BJ (cell line): ENCODE measurements at regions not wholly inside any gene's neighbourhood (a gene's known extent, or its start where the extent isn't known, plus 50 kb on each side); places are given as distances from the start of the nearest gene placed in this dataset.

ENCODE experiments used
- CTCF ChIA-PET: fragments of 350-600 bp; formaldehyde crosslinking; extraction: SDS; loops from one replicate; lab custom pipeline; 2021; ENCODE audit warnings: antibody characterized with exemption, inconsistent platforms; lab: Yijun Ruan, JAX
- POLR2A ChIA-PET: fragments of 300-600 bp; sonication (Branson Sonifier 250); formaldehyde crosslinking; extraction: SDS; loops from one replicate; lab custom pipeline; 2021; ENCODE audit warnings: antibody characterized with exemption; lab: Charles Lee
- DNase-seq: peaks from one replicate; pipeline ENCODE4 v3.0.0-alpha.2; 2011; ENCODE audit warnings: low read depth
- H3K27me3 ChIP-seq: 2 replicates; pipeline ENCODE4 v1.6.0; 2011; ENCODE audit warnings: low read length; ENCODE audit not compliant: control insufficient read depth, insufficient read depth
- H3K36me3 ChIP-seq: 2 replicates; pipeline ENCODE4 v1.5.1; 2011; ENCODE audit warnings: low read length; ENCODE audit not compliant: control insufficient read depth, insufficient read depth
- H3K4me3 ChIP-seq: 2 replicates; pipeline ENCODE4 v1.5.1; 2011; ENCODE audit warnings: low read depth, mild to moderate bottlenecking, control low read depth, low read length
- TF ChIP-seq, protein P1 (sequence below): IDR thresholded peaks from 2 replicates; pipeline ENCODE4 v1.5.1; 2011; ENCODE audit warnings: low read depth, mild to moderate bottlenecking, control low read depth, inconsistent platforms, low read length, moderate library complexity; ENCODE audit not compliant: insufficient read depth

DNA sequence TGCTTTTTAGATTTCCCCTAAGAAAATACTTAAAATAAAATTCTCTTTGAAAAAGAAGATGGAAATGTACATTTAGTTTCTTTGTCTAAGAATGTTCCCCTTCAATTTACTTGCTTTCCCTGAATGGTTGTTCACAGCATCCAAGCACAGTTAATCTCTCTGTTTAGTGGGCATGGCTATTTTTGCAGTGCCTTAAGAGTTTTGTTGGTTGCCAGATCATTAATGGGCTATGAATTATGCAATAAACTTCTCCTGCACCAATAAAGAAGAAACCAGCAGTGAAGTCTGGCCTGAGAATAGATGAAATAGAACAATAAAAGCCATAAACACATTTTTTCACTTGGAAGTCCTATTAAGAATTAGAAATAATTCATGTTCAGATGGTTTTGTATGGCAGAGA lies 980.4 kb upstream of the IGFBP7 start:
- POLR2A ChIA-PET: no interaction called here
- TF ChIP-seq, protein P1, sequence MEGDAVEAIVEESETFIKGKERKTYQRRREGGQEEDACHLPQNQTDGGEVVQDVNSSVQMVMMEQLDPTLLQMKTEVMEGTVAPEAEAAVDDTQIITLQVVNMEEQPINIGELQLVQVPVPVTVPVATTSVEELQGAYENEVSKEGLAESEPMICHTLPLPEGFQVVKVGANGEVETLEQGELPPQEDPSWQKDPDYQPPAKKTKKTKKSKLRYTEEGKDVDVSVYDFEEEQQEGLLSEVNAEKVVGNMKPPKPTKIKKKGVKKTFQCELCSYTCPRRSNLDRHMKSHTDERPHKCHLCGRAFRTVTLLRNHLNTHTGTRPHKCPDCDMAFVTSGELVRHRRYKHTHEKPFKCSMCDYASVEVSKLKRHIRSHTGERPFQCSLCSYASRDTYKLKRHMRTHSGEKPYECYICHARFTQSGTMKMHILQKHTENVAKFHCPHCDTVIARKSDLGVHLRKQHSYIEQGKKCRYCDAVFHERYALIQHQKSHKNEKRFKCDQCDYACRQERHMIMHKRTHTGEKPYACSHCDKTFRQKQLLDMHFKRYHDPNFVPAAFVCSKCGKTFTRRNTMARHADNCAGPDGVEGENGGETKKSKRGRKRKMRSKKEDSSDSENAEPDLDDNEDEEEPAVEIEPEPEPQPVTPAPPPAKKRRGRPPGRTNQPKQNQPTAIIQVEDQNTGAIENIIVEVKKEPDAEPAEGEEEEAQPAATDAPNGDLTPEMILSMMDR: no peak
- CTCF ChIA-PET: no interaction called here
- Histone ChIP-seq H3K36me3 (no peaks in the 10 kb centered on the region), H3K4me3 (no peak overlapping the region), H3K27me3 (no peaks in the 10 kb centered on the region)
- DNase-seq: no peak

DNA sequence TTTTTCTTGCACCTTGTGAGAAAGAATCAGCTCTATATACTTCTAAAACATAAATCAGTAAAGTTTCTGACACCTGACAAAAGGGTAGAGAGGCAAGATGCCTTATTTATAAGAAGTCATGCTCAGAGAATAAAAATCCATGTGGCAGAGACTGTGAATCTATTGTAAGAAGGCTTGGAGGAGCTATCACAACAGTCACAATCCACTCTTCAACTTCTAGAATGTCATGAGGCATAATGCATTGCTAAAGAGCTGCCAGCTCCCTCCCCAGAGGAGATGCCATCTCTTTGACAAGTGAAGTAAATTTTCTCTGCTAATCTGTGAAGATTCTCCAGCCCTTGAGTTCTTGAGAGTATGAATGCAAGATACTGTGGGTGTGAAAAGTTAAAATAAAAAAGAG lies 971.2 kb upstream of the IGFBP7 start:
- POLR2A ChIA-PET: no interaction called here

DNA sequence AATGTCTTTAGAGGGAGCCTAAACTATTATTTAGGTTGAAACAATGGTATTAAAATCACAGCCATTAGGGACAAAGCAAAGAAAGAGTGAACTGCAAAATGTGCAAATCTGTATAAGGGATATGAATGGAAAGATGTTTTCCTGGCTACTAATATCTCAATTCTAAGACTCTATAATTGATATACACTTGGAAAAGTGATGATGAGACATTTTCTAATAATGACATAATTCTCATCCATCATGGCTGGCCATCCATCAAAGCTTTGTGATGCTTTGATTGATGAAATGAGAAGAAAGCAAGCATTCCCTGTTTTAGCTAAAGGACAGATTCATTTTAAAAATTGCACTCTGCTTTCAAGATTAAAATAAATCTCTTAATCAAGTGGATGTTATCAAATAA lies 965.5 kb upstream of the IGFBP7 start:
- ChIA-PET POLR2A (no interaction called here), CTCF (no interaction called here)
- Histone ChIP-seq H3K4me3 (no peak overlapping the region), H3K36me3 (no peaks in the 10 kb centered on the region), H3K27me3 (no peaks in the 10 kb centered on the region)
- TF ChIP-seq, protein P1: no peak
- DNase-seq: no peak

More for the DNA sequence above, 971.2 kb upstream of the IGFBP7 start:
- no peaks in the 10 kb centered on the region for H3K27me3 ChIP-seq
- no peak overlapping the region for H3K4me3 ChIP-seq
- CTCF ChIA-PET: no interaction called here
- TF ChIP-seq, protein P1: no peak
- no peaks in the 10 kb centered on the region for H3K36me3 ChIP-seq
- DNase-seq: no peak

DNA sequence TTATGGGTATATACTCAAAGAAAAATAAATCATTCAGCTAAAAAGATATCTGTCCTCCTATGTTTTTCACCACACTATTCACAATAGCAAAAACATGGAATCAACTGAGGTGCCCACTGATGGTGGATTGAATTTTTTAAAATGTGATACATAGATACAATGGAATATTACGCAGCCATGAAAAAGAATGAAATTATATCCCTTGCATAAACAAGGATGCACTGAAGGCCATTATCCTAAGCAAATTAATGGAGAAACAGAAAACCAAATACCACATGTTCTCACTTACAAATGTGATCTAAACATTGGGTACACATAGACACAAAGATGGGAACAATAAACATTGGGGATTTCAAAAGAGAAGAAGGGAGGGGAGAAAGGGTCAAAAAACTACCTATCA lies 964.2 kb upstream of the IGFBP7 start:
- DNase-seq: no peak
- ChIA-PET POLR2A (no interaction called here), CTCF (no interaction called here)
- TF ChIP-seq, protein P1: no peak
- H3K27me3 ChIP-seq: no peaks in the 10 kb centered on the region
- H3K36me3 ChIP-seq: no peaks in the 10 kb centered on the region
- no peak overlapping the region for H3K4me3 ChIP-seq

DNA sequence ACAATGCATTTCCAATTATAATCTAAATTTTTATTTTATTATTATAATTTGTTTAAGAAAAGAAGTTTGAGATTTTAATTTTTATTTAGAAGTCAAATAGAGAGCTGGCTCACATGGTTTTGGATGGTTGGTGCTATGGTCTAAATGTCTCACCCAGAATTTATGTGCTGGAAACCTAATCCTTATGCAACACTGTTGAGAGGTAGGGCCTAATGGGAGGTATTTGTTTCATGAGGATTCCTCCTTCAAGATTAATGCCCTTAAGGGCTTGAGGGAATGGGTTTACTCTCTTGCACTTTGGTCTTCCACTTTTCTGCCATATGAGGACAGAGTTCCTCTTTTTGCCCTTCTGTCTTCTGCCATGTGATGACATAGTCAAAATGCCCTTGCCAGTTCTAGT lies 960.5 kb upstream of the IGFBP7 start:
- Histone ChIP-seq H3K27me3 (no peaks in the 10 kb centered on the region), H3K36me3 (no peaks in the 10 kb centered on the region), H3K4me3 (no peak overlapping the region)
- ChIA-PET POLR2A (no interaction called here), CTCF (interaction anchor here (0.6 kb wide), 1 partner anchor 976 kb away, joined by 3 read pairs; no protein-coding TSS in a partner anchor)
- TF ChIP-seq, protein P1: no peak
- DNase-seq: no peak
